DND-41 (cell line): ENCODE measurements at regions not wholly inside any gene's neighbourhood (a gene's known extent, or its start where the extent isn't known, plus 50 kb on each side); places are given as distances from the start of the nearest gene placed in this dataset.
"Not testable (repeated sequence)": the region's sequence is repeated elsewhere in the genome, so short reads cannot be mapped to it uniquely, and the experiment has no call there.

ENCODE experiments used
- EZH2 ChIP-seq: IDR thresholded peaks from 3 replicates; pipeline ENCODE4 v1.6.1; 2012; ENCODE audit warnings: borderline replicate concordance, low read depth, mild to moderate bottlenecking, moderate library complexity, low read length, inconsistent platforms; ENCODE audit not compliant: severe bottlenecking
- TF ChIP-seq, protein P1 (sequence below): IDR thresholded peaks from 2 replicates; pipeline ENCODE4 v1.5.1; 2012; ENCODE audit warnings: borderline replicate concordance, low read length, moderate library complexity, mild to moderate bottlenecking; ENCODE audit not compliant: poor library complexity, severe bottlenecking; ENCODE audit errors: extremely low read depth

DNA sequence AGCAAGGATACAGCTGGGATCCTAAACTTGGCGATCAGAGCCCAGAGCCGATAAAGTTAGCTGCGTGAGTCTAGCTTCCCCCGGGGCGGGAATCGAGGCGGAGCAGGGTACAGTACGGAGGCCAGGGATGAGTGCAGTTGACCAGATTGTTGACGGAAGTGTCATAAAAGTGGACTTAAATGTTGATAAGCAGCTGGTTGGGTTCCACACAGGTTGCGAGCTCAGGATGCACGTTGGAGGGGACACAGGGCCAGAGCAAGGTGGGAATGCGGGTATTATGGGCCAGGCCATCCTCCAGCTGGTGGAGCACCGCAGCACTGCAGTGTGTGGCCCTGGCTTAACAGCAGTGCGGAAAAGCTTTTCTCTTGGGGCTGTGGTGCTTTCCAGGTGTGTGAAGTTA, 76.0 kb upstream of the PZP start:
- TF ChIP-seq, protein P1, sequence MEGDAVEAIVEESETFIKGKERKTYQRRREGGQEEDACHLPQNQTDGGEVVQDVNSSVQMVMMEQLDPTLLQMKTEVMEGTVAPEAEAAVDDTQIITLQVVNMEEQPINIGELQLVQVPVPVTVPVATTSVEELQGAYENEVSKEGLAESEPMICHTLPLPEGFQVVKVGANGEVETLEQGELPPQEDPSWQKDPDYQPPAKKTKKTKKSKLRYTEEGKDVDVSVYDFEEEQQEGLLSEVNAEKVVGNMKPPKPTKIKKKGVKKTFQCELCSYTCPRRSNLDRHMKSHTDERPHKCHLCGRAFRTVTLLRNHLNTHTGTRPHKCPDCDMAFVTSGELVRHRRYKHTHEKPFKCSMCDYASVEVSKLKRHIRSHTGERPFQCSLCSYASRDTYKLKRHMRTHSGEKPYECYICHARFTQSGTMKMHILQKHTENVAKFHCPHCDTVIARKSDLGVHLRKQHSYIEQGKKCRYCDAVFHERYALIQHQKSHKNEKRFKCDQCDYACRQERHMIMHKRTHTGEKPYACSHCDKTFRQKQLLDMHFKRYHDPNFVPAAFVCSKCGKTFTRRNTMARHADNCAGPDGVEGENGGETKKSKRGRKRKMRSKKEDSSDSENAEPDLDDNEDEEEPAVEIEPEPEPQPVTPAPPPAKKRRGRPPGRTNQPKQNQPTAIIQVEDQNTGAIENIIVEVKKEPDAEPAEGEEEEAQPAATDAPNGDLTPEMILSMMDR = peak; percentile 12
- TF ChIP-seq EZH2 = not testable (repeated sequence)
